HG03520 (cell line): ENCODE measurements at regions not wholly inside any gene's neighbourhood (a gene's known extent, or its start where the extent isn't known, plus 50 kb on each side); places are given as distances from the start of the nearest gene placed in this dataset.
"Not testable (repeated sequence)": the region's sequence is repeated elsewhere in the genome, so short reads cannot be mapped to it uniquely, and the experiment has no call there.

Experiments
- ATAC-seq: cut with Tn5 transposase; IDR thresholded peaks from one replicate; pipeline ENCODE4 v1.9.1; 2021; ENCODE audit warnings: mild to moderate bottlenecking, moderate library complexity; ENCODE audit not compliant: unreplicated experiment

GRCh38 chrX:67213686-67214085 is 330.1 kb upstream of the AR start:
- ATAC-seq = not testable (repeated sequence)

GRCh38 chrX:67207912-67208311 is 335.9 kb upstream of the AR start:
- no peak for ATAC-seq

GRCh38 chrX:67159437-67159836 is 384.4 kb upstream of the AR start:
- ATAC-seq = no peak

GRCh38 chrX:67114635-67115034 is 429.2 kb upstream of the AR start:
- no peak for ATAC-seq

GRCh38 chrX:67105758-67106116 is 438.1 kb upstream of the AR start:
- no peak for ATAC-seq

GRCh38 chrX:67104982-67105757 is 438.7 kb upstream of the AR start:
- ATAC-seq = no peak

GRCh38 chrX:67100031-67100884 is 443.6 kb upstream of the AR start:
- no peak for ATAC-seq

- no peak for ATAC-seq
These were observed 449.8 kb upstream of the AR start for GRCh38 chrX:67094061-67094460.

GRCh38 chrX:67050760-67051159 is 411.9 kb upstream of the EDA2R start:
- no peak for ATAC-seq

GRCh38 chrX:67044866-67045265 is 406.0 kb upstream of the EDA2R start:
- ATAC-seq = no peak

- ATAC-seq = no peak
These were observed 405.3 kb upstream of the EDA2R start for GRCh38 chrX:67044029-67044653.

- no peak for ATAC-seq
These were observed 365.6 kb upstream of the EDA2R start for GRCh38 chrX:67004451-67004850.

- no peak for ATAC-seq
These were observed 355.9 kb upstream of the EDA2R start for GRCh38 chrX:66994729-66995128.

- ATAC-seq = not testable (repeated sequence)
These were observed 353.2 kb upstream of the EDA2R start for GRCh38 chrX:66992077-66992476.

- no peak for ATAC-seq
These were observed 349.5 kb upstream of the EDA2R start for GRCh38 chrX:66988331-66988730.

GRCh38 chrX:66961665-66962064 is 322.8 kb upstream of the EDA2R start:
- no peak for ATAC-seq

- ATAC-seq = no peak
These were observed 292.8 kb upstream of the EDA2R start for GRCh38 chrX:66931713-66932112.

GRCh38 chrX:66930516-66930915 is 291.6 kb upstream of the EDA2R start:
- ATAC-seq = not testable (repeated sequence)

- no peak for ATAC-seq
These were observed 281.4 kb upstream of the EDA2R start for GRCh38 chrX:66920296-66920695.

- ATAC-seq = no peak
These were observed 280.5 kb upstream of the EDA2R start for GRCh38 chrX:66919280-66919832.

- no peak for ATAC-seq
These were observed 279.6 kb upstream of the EDA2R start for GRCh38 chrX:66918511-66918910.
